ENCODE measurements at regions not wholly inside any gene's neighbourhood (a gene's known extent, or its start where the extent isn't known, plus 50 kb on each side); places are given as distances from the start of the nearest gene placed in this dataset.

GRCh38 chr3:181279239-181279565 is 289.7 kb upstream of the DNAJC19 start:
- TF ChIP-seq CTCF (IDR thresholded peaks at IDR 0.05) = no peak
- no peak for TF ChIP-seq POLR2A (IDR thresholded peaks at IDR 0.05)

Measured in body of pancreas (tissue), 4 donors.